ENCODE measurements at regions not wholly inside any gene's neighbourhood (a gene's known extent, or its start where the extent isn't known, plus 50 kb on each side); places are given as distances from the start of the nearest gene placed in this dataset.
"Not testable (repeated sequence)": the region's sequence is repeated elsewhere in the genome, so short reads cannot be mapped to it uniquely, and the experiment has no call there.

DNA sequence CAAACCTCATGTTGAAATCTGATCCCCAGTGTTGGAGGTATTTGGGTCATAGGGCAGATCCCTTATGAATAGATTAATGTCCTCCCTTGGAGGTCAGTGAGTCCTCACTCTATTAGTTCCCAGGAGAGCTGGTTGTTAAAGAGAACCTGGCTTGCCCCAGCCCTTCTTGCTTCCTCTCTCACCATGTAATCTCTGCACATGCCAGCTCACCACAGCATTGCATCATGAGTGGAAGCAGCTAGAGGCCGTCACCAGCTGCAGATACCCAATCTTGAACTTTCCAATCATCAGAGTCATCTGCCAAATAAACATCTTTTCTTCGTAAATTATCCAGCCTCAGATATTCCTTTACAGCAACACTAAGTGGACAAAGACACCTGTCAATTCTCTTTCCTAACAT is 161.8 kb upstream of the IGF1 start:
- DNase-seq (ENCODE audit: low read depth), result no peak
- no peak overlapping the region for H3K4me3 ChIP-seq (ENCODE audit: low read length)
- TF ChIP-seq, protein P1, sequence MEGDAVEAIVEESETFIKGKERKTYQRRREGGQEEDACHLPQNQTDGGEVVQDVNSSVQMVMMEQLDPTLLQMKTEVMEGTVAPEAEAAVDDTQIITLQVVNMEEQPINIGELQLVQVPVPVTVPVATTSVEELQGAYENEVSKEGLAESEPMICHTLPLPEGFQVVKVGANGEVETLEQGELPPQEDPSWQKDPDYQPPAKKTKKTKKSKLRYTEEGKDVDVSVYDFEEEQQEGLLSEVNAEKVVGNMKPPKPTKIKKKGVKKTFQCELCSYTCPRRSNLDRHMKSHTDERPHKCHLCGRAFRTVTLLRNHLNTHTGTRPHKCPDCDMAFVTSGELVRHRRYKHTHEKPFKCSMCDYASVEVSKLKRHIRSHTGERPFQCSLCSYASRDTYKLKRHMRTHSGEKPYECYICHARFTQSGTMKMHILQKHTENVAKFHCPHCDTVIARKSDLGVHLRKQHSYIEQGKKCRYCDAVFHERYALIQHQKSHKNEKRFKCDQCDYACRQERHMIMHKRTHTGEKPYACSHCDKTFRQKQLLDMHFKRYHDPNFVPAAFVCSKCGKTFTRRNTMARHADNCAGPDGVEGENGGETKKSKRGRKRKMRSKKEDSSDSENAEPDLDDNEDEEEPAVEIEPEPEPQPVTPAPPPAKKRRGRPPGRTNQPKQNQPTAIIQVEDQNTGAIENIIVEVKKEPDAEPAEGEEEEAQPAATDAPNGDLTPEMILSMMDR (conservative IDR thresholded peaks at IDR 0.05; ENCODE audit: low read depth, low read length), result no peak

DNA sequence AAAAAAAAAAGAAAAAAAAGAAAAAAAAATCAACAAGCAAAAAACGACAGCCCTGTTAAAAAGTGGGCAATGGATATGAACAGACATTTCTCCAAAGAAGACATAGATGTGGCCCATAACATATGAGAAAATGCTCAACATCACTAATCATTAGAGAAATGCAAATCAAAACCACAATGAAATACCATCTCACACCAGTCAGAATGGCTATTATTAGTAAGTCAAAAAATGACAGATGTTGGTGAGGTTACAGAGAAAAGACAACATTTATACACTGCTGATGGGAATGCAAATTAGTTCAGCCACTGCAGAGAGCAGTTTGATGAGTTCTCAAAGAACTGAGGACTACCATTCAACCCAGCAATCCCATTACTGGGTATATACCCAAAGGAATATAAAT is 160.3 kb upstream of the IGF1 start:
- DNase-seq (ENCODE audit: low read depth); H3K4me3 ChIP-seq (ENCODE audit: low read length): not testable (repeated sequence)

DNA sequence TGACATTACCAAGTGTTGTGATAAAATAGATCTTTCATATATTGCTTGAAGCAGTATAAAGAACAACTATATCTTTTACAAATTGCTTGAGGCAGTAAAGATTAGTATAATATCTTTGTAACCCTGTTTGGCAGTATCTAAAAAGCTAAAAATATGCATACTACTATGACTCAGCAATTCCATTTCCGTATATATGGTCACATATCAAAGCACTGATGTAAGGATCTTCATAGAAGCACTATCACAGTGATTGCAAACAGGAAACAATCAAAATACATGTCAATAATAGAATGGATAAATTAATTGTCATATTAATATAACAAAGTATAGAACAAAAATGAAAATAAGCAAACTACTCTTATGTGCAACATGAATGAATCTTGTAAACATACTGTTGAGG is 158.4 kb upstream of the IGF1 start:
- no peak for DNase-seq (ENCODE audit: low read depth)
- TF ChIP-seq, protein P1 (conservative IDR thresholded peaks at IDR 0.05; ENCODE audit: low read depth, low read length), result no peak
- no peak overlapping the region for H3K4me3 ChIP-seq (ENCODE audit: low read length)

DNA sequence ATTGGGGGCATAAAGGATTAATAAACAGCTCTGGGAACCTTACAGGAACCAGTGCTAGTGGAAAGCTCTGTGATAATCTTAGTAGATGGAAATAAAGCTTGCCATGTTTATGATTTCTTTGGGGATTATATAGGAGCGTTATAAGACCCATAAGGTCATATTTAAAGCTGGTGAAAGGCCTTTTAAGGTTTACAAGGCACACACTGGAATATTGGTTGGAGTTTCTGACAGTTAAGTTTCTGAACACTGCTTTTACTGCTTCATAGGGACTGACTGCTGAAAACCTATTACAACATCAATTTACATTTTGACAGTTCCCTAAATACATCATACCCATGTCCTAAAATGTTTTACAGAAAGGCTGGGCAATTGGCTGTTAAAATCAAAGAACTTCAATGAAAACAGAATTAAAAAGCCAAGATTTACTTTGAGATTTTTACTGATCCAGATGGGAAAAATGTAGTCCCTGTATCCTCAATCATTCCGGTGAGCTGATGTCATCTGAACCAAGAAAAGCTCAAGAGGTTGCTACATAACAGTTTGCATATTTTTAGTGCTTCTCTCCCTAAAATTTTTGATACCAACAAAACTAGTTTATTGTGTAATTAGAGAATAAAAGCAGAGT is 153.7 kb upstream of the IGF1 start:
- TF ChIP-seq, protein P1 (conservative IDR thresholded peaks at IDR 0.05; ENCODE audit: low read depth, low read length), result no peak
- no peak for DNase-seq (ENCODE audit: low read depth)
- H3K4me3 ChIP-seq (ENCODE audit: low read length), result no peak overlapping the region

DNA sequence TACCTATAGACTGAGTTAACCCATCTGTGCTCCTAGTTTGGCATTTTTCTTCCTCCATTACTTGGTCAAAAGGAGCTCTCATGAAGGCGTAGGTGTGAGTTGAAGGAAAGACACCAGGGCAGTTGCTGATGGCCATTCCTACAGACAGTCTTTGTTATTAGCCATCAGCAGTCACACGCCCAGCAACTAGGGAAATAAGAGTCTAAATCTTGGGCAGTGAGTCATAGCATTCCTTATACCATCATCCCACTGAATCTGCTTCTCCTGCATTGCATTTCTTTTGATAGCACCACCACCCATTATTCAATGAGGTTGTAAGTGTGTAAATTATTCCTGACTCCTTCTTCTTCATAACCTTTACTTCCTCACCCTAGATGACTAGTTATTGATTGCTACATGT is 150.9 kb upstream of the IGF1 start:
- H3K4me3 ChIP-seq (ENCODE audit: low read length), result no peak overlapping the region
- peak; percentile 43 for DNase-seq (ENCODE audit: low read depth)
- TF ChIP-seq, protein P1 (conservative IDR thresholded peaks at IDR 0.05; ENCODE audit: low read depth, low read length), result no peak

DNA sequence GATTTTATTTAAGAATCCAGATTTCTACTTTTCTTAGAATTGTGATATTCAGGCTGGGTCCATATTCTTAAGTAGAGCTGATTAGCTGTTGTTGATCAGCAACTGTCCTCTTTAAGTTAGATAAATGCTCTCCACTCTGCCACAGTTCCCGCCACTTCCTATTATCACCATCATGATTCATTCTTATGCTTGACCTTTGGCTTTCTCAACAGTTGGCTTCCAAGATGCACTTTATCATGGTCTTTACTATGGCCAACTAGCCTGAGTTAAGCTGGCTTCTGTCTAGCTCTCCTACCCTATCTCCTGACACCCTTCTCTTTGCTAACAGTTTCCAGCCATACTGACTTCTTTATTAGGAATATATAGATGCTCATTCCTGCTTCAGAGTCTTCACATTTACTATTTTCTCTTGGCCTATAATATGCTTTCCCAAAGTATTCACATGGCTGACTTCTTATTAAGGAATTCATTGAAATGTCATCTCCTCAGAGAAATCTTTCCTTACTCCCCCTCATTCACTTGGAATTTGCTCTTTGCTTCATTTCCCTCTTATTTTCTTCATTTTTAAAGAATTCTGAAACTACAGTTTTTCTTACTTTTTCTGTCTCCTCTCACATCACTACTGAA is 149.0 kb upstream of the IGF1 start:
- TF ChIP-seq, protein P1 (conservative IDR thresholded peaks at IDR 0.05; ENCODE audit: low read depth, low read length), result no peak
- DNase-seq (ENCODE audit: low read depth), result no peak
- H3K4me3 ChIP-seq (ENCODE audit: low read length), result no peak overlapping the region

DNA sequence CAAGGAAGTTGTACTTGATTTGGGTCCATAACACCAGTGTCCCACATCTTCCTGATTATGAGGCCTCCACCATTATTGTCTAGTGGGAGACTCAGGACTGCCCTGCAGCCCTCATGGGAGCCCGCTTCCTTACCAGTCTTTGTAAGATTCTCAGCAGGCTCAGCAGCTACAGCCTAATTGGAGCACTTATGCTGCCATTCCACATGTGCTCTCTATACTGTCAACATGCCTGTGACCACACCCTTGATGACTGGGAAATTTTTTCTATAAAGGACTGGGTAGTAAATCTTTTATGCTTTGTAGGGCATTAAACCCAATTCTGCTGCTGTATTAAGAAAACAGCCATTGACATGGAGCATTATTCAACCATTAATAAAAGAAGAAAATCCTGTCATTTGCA is 145.5 kb upstream of the IGF1 start:
- TF ChIP-seq, protein P1 (conservative IDR thresholded peaks at IDR 0.05; ENCODE audit: low read depth, low read length), result no peak

More for the DNA sequence above, 145.5 kb upstream of the IGF1 start:
- no peak overlapping the region for H3K4me3 ChIP-seq (ENCODE audit: low read length)
- no peak for DNase-seq (ENCODE audit: low read depth)
